Sigmoid colon (tissue), 4 donors: ENCODE measurements at regions not wholly inside any gene's neighbourhood (a gene's known extent, or its start where the extent isn't known, plus 50 kb on each side); places are given as distances from the start of the nearest gene placed in this dataset.

Source experiments
- POLR2AphosphoS5 ChIP-seq, 4 donors: sonication (generic); formaldehyde crosslinking; IDR thresholded peaks; one replicate each; pipeline ENCODE4 v1.6.1; 2017; ENCODE audit warnings: antibody characterized with exemption in 4 of 4
- TF ChIP-seq, protein P1 (sequence below), 4 experiments: fragments of 450-650 bp in 3 of 4; fragments of 200-600 bp in 1 of 4; IDR thresholded peaks; one replicate each; pipeline ENCODE4 v1.5.1; 2016 to 2019; ENCODE audit warnings: antibody characterized with exemption in 4 of 4, mild to moderate bottlenecking in 3 of 4, moderate library complexity in 2 of 4

DNA sequence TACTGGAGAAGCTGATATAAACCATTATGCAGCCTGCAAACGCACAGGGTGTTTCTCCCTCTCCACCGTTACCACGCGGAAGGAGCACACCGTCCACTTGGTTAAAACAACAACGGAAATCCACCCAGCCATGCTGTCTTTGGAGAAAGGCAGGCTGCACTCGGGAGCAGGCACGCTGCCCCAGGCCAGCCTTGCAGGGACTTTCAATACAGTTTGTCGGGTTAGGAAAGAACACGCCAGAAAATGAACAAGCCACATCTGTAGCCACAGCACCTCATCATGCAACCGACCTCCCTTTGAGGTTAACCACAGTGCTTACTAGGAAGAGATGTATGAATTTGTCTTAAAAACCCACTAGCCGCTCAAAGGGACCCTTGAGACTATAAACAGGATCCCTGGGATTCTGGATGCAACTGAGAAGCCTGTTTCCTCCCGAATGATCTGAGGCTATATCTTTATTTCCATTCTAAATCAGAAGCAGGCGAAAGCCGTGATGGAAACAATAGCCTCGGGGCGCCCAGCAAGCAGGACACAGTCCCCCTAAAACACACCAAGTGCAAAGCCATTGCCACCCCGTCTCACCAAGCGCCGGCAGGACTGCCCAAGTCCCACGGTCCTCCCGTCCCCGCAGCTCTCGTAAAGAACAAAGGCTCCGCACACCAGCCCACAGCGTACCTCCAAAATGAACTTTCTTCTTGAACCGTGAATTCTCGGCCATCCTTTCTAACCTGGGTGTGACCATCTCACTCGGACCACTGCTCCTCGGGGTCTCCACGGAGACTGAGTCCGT lies 318.9 kb downstream of the CTTN start:
- TF ChIP-seq, protein P1, sequence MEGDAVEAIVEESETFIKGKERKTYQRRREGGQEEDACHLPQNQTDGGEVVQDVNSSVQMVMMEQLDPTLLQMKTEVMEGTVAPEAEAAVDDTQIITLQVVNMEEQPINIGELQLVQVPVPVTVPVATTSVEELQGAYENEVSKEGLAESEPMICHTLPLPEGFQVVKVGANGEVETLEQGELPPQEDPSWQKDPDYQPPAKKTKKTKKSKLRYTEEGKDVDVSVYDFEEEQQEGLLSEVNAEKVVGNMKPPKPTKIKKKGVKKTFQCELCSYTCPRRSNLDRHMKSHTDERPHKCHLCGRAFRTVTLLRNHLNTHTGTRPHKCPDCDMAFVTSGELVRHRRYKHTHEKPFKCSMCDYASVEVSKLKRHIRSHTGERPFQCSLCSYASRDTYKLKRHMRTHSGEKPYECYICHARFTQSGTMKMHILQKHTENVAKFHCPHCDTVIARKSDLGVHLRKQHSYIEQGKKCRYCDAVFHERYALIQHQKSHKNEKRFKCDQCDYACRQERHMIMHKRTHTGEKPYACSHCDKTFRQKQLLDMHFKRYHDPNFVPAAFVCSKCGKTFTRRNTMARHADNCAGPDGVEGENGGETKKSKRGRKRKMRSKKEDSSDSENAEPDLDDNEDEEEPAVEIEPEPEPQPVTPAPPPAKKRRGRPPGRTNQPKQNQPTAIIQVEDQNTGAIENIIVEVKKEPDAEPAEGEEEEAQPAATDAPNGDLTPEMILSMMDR (IDR thresholded peaks at IDR 0.05): no peak
- TF ChIP-seq POLR2AphosphoS5 (IDR thresholded peaks at IDR 0.05): no peak
